Liver (tissue), 3 donors: ENCODE measurements at regions not wholly inside any gene's neighbourhood (a gene's known extent, or its start where the extent isn't known, plus 50 kb on each side); places are given as distances from the start of the nearest gene placed in this dataset.

Experiments used
- CTCF ChIP-seq: fragments of 150-350 bp; IDR thresholded peaks from 2 replicates; pipeline ENCODE4 v1.5.1; 2017; ENCODE audit warnings: improper control_type of control experiment, low read depth, low read length; ENCODE audit not compliant: missing input control
- GABPA ChIP-seq, 2 donors: IDR thresholded peaks in 1 of 2; conservative IDR thresholded peaks in 1 of 2; 2 replicates each; pipeline ENCODE4 v1.6.1; 2016; ENCODE audit warnings: antibody characterized with exemption in 2 of 2, mild to moderate bottlenecking in 1 of 2, moderate library complexity in 1 of 2
- HNF4G ChIP-seq: IDR thresholded peaks from 2 replicates; pipeline ENCODE4 v1.6.1; 2016; ENCODE audit warnings: antibody characterized with exemption
- JUND ChIP-seq, 2 donors: IDR thresholded peaks; 2 replicates each; pipeline ENCODE4 v1.6.1; 2016; ENCODE audit warnings: antibody characterized with exemption in 2 of 2
- RAD21 ChIP-seq, 2 donors: IDR thresholded peaks; 2 replicates each; pipeline ENCODE4 v1.6.1; 2016; ENCODE audit warnings: antibody characterized with exemption in 2 of 2, mild to moderate bottlenecking in 2 of 2
- REST ChIP-seq: IDR thresholded peaks from 2 replicates; pipeline ENCODE4 v1.6.1; 2016; ENCODE audit warnings: antibody characterized with exemption, mild to moderate bottlenecking
- SP1 ChIP-seq: IDR thresholded peaks from 2 replicates; pipeline ENCODE4 v1.6.1; 2018; ENCODE audit warnings: antibody characterized with exemption, mild to moderate bottlenecking
- TAF1 ChIP-seq: conservative IDR thresholded peaks from 2 replicates; pipeline ENCODE4 v1.6.1; 2016; ENCODE audit warnings: antibody characterized with exemption, mild to moderate bottlenecking
- YY1 ChIP-seq: IDR thresholded peaks from 2 replicates; pipeline ENCODE4 v1.6.1; 2016; ENCODE audit warnings: antibody characterized with exemption, mild to moderate bottlenecking
- TF ChIP-seq, protein P1 (sequence below): IDR thresholded peaks from 2 replicates; pipeline ENCODE4 v1.6.1; 2016; ENCODE audit warnings: antibody characterized with exemption
- TF ChIP-seq, protein P2 (sequence below): IDR thresholded peaks from 2 replicates; pipeline ENCODE4 v1.6.1; 2016; ENCODE audit warnings: antibody characterized with exemption
- donor health status: healthy.
- donor health status: healthy.

GRCh38 chr4:171016145-171016544 lies 797.1 kb upstream of the GALNTL6 start:
- TF ChIP-seq RAD21 (IDR thresholded peaks at IDR 0.05) (no peak), CTCF (no peak), REST (no peak), GABPA (IDR thresholded peaks at IDR 0.05 in 1 of 2, conservative IDR thresholded peaks at IDR 0.05 in 1 of 2) (no peak), YY1 (no peak), JUND (IDR thresholded peaks at IDR 0.05) (no peak), TAF1 (no peak), HNF4G (no peak), SP1 (no peak)
- TF ChIP-seq, protein P1, sequence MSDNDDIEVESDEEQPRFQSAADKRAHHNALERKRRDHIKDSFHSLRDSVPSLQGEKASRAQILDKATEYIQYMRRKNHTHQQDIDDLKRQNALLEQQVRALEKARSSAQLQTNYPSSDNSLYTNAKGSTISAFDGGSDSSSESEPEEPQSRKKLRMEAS: no peak
- TF ChIP-seq, protein P2, sequence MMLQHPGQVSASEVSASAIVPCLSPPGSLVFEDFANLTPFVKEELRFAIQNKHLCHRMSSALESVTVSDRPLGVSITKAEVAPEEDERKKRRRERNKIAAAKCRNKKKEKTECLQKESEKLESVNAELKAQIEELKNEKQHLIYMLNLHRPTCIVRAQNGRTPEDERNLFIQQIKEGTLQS: no peak
